GM18507 (cell line): ENCODE measurements at regions not wholly inside any gene's neighbourhood (a gene's known extent, or its start where the extent isn't known, plus 50 kb on each side); places are given as distances from the start of the nearest gene placed in this dataset.

Experiments
- DNase-seq: peaks from one replicate; pipeline ENCODE4 v3.0.0; 2011; ENCODE audit warnings: low read depth; ENCODE audit not compliant: insufficient read length; ENCODE audit errors: extremely low spot score
- FAIRE-seq: peaks from 2 replicates; lab custom pipeline; 2011; peaks lifted over from hg19 to GRCh38; lab: Jason Lieb, UNC

DNA sequence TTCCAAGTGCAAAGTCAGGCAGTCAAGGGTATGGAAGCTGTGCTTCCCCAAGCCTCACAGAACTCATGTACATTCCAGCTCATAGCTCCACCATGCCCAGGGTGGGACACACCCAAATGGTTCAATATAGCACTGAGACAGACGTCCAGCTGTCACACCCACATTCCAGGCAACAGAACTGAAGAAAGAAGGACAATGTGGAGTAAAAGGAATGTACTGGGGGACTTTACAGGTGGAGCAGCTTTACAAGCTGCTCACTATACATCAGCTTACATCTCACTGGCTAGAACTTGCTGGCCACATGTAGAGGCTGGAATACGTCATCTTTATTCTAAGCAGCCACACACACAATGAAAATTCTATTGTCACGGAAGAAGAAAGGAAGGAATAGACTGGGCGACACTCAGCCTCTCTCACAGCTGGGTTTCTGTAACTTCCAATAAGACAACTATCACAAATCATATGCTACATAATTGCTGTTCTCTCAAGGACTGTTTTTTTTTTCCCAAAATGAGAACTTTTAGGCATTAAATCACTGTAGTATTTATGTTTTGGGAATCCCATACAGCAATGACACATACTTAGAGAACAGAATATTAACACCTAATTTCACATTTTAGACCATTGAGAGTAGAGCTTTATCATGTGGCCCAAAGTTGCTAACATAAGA lies 86.1 kb downstream of the KLF12 start:
- FAIRE-seq (no peak), DNase-seq (no peak)

DNA sequence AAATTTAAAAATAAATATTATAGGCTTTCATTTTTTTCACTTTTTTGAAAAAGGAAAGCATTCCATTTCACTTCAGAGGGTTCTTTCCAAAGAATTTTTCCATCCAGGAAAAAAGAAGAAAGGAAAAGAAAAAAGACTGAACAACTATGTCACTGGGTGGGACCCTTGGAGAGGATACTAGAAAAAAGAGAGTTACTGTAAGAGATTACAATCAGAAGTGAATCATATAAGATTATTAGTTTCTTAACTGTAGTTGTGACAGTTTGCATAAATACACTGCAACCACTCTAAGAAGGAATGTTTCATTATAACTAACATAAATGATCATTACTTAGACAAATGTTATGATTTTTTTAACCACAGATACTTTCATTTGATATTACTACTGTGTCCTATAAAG lies 87.8 kb downstream of the KLF12 start:
- DNase-seq (no peak), FAIRE-seq (no peak)

DNA sequence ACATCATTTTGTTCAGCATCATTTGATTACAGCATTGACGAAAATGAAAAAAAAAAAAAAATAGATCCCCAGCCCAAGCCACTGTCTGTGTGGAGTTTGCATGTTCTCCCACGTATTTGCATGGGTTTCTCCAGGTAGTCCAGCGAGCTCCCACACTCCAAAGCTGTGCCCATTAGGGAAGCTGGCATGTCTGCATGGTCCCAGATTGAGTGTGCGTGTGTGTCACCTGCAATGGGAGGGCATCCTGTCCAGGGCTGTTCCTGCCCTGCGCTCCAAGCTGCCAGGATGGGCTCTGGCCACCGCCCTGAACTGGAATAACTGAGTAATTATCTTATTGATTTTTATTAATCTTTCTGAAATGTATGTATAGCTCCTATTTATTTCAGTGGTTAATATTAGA lies 88.6 kb downstream of the KLF12 start:
- DNase-seq (no peak), FAIRE-seq (no peak)

DNA sequence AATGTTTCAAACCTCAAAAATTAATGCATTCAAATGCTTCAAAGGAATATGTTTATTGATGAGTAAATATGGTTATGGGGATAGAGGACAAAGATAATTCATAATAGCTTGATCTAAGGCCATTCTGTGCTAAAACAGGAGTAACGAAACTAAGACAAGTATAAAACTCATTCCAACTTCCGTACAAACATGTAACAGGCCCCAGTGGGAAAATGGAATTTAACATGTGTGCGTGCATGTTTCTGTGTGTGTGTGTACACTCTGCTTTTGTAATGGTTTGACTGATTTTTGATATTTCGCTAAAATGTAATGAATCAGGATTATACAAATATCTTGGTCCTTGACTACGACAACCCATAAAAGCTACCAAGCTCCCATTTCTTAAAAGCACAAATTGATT lies 91.0 kb downstream of the KLF12 start:
- no peak for DNase-seq

DNA sequence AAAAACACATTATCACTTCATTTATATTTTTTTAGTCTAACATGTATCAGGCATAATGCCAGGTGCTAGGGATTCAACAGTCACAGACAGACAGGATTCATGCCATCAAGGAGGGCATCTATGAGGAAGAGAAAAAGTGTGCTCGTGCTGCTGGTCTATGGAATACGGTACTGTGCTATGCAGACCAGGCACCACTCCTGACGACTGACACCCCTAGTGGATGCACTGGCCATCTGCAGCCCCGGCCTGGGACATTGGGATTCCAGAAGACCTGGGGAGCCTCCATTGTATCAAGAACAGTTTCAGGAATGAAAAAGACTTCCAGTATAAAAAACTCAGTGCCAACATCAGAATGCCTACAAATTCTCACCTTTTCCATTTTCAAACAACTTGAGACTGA lies 94.0 kb downstream of the KLF12 start:
- DNase-seq, result no peak
- peak; percentile 33 for FAIRE-seq

More for the DNA sequence above, 91.0 kb downstream of the KLF12 start:
- FAIRE-seq, result no peak

DNA sequence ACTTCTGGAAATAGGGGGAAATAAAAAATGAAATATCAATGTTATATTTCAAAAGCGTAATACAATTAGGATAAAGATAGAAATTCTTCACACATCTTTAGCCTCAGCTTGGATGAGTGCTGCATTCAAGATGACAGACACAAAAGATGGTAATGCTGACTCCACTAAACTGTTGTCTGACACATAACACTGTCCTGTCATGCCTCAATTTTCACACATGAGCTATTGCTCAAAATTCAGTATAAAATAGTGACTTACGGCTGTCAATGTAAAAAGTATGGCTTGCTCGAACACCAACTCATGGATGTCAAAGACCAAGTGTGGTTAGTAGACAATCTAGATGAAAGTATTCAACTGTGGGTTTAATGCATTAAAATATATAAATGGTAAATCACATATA lies 94.5 kb downstream of the KLF12 start:
- FAIRE-seq (no peak), DNase-seq (no peak)

DNA sequence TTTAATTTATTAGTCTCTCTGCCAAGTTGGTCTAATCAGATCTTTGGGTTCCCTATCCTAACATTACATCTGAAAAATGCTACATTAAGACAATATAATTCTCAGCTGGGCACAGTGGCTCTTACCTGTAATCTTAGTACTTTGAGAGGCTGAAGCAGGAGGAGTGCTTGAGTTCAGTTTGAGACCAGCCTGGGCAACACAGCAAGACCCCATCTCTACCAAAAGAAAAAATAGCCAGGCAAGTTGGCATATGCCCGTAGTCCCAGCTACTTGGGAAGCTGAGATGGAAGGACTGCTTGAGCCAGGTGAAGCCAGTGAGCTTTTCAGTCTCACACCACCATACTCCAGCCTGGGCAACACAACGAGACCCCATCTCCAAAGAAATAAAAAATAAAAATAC lies 95.0 kb downstream of the KLF12 start:
- DNase-seq (no peak), FAIRE-seq (no peak)

DNA sequence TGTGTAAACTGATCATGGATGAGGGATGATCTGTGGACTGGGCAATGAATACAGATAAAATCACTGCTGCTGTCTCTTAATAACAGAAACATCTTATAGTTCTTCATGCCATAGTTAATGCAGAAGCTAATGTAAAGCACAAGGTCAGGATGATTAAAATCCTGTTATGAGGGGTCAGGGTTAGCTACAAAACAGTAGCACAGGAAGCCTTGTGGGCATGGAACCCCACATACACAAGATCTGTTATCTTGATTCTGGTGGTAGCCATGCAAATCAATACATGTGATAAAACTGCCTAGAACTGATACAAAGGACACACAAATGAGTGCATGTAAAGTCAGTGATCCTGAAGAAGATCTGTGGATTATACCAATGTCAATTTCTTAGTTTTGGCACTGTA lies 96.4 kb downstream of the KLF12 start:
- peak; percentile 24 for FAIRE-seq

DNA sequence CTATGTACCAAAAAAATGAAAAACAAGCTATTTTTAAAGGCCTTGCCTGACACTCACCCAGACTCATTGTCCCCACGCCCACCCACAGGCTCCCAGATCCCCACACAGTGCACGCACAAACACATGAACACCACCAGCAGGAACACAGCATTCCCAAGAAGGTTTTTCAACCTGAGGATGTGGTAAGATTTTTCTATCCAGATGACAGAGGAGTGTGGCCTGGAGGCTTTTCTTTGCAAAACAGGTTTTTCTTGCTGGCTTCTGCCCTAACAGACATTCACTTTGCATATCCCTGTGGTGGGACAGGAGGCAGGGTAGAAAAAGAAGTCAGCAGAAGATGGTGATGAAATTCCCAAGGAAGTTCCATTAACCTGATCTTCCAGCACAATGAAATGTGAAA lies 97.8 kb downstream of the KLF12 start:
- DNase-seq (no peak), FAIRE-seq (no peak)

More for the DNA sequence above, 96.4 kb downstream of the KLF12 start:
- no peak for DNase-seq

DNA sequence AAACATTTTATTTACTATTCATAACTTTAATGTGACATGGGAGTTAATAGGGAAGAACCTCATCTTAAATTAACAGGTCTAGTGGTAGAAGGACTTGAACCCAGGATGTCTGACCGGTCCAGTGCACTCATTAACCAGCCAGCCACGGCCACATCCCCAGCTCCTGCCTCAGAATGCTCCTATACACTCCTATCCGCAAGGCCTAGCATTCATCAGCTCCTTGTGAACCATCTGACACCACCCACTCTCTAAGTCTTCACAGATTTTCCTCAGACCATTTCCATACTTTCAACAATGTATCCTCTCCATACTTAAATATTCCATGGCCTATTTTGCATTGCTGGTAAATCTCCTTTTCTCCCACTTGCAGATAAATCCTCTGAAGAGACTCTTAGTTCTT lies 98.3 kb downstream of the KLF12 start:
- FAIRE-seq (no peak), DNase-seq (no peak)

DNA sequence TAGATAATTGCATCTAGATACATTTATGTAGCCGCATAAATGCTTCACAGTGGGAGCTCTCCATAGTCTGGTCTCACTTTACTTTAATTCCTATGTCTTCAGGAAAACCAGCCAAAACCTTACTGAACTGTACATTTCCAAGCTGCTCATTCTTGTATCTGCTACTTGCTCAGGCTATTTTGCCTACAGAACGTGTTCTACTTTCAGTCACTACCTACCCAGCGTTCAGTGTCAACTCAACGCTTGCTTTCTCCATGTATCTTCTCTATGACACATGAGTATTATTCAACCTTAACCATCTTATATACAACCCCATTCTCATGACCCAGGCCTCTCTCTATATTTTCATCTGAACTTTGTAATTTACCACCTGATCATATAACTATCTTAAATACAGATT lies 101.9 kb downstream of the KLF12 start:
- FAIRE-seq (no peak), DNase-seq (no peak)

DNA sequence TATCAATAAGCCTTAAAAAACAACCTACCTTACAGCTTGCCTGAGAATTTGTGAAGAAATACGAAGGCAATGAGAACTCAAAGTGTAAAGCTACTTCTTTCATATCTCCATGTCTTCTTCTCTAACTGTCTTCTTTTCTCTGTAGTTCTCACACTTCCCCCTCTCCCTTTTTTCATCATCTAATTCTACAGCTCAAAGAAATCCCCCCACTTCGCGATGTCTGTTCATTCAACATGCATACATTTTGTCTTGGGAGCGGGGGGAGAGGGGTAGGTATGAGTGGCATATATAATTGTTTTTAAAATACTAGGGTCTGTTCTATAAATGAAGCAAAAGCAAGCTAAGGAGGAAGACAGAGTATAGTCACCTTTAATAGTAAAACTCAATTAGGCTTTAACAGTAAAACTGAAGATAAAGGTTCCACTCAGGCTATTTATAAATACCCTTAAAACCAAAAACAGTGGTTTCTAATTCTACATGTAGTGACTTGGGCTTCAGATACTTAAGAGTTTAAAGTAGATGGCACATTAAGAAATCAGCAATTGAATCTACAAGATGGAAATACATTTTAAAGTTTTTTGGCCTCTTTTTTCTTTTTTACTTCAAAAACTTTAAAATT lies 106.9 kb downstream of the KLF12 start:
- DNase-seq, result no peak
- FAIRE-seq, result no peak

DNA sequence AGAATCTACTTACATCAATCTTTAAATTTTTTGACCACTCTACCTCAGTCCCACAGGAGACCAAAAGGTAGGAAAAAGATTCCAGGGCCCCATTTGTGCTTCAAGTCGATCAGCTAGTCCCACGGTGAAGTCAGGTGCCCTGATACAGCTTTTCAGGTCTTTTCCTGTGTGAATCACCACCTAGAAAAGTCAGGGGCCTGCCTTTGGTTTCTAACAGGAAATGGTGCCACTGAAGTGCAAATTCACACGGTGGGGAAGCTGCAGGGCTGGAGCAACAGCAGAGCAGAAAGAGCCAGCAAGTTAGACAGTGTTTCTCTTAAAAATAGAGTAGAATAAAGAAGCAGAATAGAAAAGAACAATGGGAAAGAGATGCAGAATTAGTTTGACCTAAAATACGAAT lies 107.5 kb downstream of the KLF12 start:
- DNase-seq, result peak; percentile 15
- FAIRE-seq, result peak; percentile 97

DNA sequence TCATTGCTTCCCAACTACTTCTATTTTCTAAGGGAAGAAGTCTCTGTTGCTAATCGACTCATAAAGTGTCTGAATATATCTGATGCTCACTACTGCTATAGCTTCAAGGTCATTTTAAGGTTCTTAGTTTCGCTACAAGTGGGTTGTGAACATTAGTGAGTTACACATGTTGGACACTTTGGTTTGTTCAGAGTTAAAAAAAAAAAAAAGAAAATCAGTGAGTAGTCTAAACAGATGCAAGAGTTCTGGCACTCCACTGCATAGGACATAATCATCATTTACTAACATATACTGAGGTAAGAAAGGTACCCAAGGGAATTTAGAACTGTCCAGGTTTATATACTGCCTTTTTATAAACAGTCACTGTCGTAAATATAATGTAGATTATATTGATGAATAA lies 108.8 kb downstream of the KLF12 start:
- DNase-seq (no peak), FAIRE-seq (peak; percentile 73)

DNA sequence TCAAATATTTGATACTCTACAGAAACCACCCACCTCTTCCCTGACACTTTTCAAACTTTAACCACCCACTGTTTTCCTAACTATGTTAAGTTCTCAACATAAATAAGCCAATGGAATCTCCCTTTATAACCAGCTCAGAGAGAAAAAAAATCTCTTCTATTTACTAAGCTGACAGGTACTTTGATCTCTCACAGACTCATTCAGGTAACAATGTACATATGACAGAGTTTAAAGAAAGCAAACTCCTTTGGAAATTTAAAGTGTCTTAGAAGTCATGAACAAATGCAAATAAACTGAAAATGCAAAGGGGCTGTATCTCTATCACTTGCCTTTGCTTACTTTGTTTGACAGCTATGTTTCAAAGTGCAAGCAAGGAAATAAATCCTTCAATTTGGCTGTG lies 109.3 kb downstream of the KLF12 start:
- FAIRE-seq (no peak), DNase-seq (no peak)

DNA sequence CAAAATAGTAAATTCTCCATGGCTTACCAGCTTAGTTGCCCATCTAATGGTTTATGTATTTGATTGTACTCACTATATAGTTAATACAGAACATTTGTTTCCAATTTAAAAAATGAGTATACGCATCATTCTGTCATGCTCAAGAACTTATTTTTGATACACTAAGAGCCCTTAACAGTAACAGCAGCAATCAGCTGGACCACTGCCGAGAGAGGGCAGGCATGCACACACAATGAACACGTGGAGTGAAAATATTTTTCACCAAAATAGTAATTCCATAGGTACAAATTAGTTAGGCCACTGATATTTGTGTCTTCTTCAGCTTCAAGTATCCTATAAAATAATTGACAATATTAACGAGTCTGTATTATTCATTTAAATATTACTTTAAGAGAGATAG lies 109.9 kb downstream of the KLF12 start:
- FAIRE-seq (no peak), DNase-seq (no peak)

DNA sequence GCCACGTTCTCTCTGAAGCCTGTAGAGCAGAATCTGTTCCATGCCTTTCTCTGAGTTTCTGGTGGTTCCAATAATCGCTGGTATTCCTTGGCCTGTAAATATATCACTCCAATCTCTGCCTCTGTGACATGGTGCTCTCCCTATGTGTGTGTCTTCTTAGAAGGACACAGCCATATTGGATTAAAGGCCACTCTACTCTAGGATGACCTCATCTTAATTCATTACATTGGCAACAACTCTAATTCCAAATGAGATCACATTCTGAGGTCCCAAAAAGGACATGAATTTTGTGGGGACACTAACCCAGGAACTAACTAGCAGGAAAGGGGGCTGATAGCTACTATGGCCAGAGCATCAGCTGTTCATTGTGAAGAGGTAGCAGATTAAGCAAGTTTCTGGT lies 110.7 kb downstream of the KLF12 start:
- no peak for DNase-seq
- no peak for FAIRE-seq

DNA sequence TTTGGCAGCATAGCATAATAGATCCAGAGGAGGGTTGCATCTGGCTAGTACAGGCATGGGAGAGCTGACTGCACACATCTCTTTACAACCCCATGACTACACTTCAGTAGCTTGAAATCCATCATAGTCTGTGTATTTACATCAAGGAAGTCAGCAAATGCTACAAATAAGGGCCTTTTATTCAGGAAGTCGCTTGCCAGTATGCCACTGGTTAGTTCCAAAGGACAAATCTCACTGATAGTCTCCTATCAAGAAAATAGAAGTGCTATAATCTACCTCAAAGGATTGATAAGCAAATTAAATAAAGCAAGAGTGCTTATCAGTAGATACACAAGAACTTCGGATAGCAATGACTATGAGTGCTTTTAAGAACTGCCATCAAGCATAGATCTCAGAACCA lies 112.7 kb downstream of the KLF12 start:
- FAIRE-seq, result no peak
- DNase-seq, result no peak

DNA sequence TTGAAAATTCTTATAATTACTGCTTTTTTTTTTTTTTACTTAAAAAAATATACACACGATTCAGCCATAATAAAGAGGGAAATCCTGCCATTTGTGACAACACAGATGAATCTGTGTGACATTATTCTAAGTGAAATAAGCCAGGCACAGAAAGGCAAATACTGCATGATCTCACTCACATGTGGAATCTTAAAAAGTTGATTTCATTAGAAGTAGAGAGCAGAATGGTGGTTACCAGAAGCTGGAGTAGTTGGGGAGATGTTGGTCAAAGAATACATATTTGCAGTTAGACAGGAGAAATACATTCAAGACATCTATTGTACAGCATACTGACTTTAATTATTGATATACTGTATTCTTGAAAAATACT lies 116.2 kb downstream of the KLF12 start:
- DNase-seq (no peak), FAIRE-seq (no peak)

DNA sequence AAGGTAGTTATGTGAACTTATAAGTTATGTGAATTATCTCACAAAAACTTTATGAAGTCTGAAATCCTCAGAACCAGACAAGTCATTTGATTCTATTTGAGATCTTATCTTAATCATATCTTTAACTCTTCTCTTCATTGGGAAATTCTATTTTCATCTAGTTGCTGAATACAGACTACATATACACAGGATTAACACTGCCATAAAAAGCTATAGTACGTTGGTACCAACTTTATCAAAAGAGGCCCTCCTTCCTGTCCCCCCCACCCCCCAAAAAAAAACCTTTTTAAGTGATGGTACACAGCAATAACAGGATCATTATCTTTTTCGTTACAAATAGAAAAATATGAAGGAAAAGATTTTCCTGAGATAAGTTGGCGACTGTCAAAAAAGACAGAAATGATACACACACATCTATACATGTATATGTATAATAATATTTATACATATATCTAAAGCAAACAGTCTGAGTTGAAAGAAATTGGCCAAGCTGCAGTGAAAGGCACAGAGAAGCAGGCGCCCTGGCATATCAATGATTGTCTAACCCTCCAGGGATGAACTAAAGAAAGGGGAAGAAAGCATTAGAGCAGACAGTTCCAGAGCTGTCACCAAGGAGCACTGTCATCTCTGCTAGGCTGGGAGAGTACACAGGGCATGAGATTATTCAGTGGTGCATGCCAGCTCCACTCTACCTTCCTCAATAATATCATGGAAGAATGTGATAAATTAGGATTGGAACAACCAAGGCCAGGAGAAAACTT lies 116.7 kb downstream of the KLF12 start:
- DNase-seq (no peak), FAIRE-seq (peak; percentile 61)

DNA sequence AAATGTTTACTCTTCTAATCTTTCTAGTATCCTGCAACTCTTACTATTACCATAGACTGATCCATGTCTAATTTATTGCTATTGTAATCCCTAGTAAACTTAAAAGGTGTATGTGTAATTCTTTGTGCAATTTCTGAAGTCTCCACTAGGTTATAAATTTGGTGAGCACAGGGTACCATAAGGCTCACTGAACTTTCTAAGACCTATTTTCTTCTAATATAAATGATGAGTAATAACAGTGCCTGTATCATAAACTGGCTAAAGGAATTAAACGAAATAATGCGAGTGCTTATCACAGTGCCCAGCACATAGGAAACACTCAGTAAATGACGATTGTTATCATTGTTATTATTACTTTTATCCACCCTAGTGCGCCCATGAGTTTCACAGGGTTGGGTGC lies 119.1 kb downstream of the KLF12 start:
- FAIRE-seq, result no peak
- DNase-seq, result no peak
